ENCODE measurements at regions not wholly inside any gene's neighbourhood (a gene's known extent, or its start where the extent isn't known, plus 50 kb on each side); places are given as distances from the start of the nearest gene placed in this dataset.

- Histone ChIP-seq H3K27ac (ENCODE audit: low read length) (no peak overlapping the region), H3K9me3 (ENCODE audit: insufficient read depth, low read length) (no peaks in the 10 kb centered on the region), H3K79me2 (ENCODE audit: low read length) (no peaks in the 10 kb centered on the region), H3K4me2 (ENCODE audit: low read length) (no peak overlapping the region), H3K27me3 (ENCODE audit: low read depth, low read length) (no peaks in the 10 kb centered on the region), H4K20me1 (ENCODE audit: insufficient read depth, low read length) (no peaks in the 10 kb centered on the region), H3K4me3 (ENCODE audit: low read length) (no peak overlapping the region), H3K4me1 (ENCODE audit: low read length) (no peaks in the 10 kb centered on the region), H2AFZ (ENCODE audit: low read depth, low read length) (no peak overlapping the region), H3K9ac (ENCODE audit: low read length) (no peak overlapping the region), H3K36me3 (replicated peaks; ENCODE audit: low read depth, low read length) (no peaks in the 10 kb centered on the region)
- no peak for TF ChIP-seq CTCF (IDR thresholded peaks at IDR 0.05; ENCODE audit: low read depth, low read length)
- TF ChIP-seq EZH2phosphoT487 (IDR thresholded peaks at IDR 0.05; ENCODE audit: low read depth), result no peak
Measured at GRCh38 chr16:7182510-7183109, 150.0 kb upstream of the RBFOX1 start.

- H3K4me3 ChIP-seq (ENCODE audit: low read length), result no peak overlapping the region
- no peaks in the 10 kb centered on the region for H3K27me3 ChIP-seq (ENCODE audit: low read depth, low read length)
- H3K9me3 ChIP-seq (ENCODE audit: insufficient read depth, low read length), result no peaks in the 10 kb centered on the region
- H4K20me1 ChIP-seq (ENCODE audit: insufficient read depth, low read length), result no peaks in the 10 kb centered on the region
- no peak overlapping the region for H3K4me2 ChIP-seq (ENCODE audit: low read length)
- no peak overlapping the region for H2AFZ ChIP-seq (ENCODE audit: low read depth, low read length)
- H3K9ac ChIP-seq (ENCODE audit: low read length), result no peak overlapping the region
- no peaks in the 10 kb centered on the region for H3K4me1 ChIP-seq (ENCODE audit: low read length)
- H3K27ac ChIP-seq (ENCODE audit: low read length), result no peak overlapping the region
- TF ChIP-seq CTCF (IDR thresholded peaks at IDR 0.05; ENCODE audit: low read depth, low read length), result no peak
- no peak for TF ChIP-seq EZH2phosphoT487 (IDR thresholded peaks at IDR 0.05; ENCODE audit: low read depth)
- H3K79me2 ChIP-seq (ENCODE audit: low read length), result no peaks in the 10 kb centered on the region
- H3K36me3 ChIP-seq (replicated peaks; ENCODE audit: low read depth, low read length), result no peaks in the 10 kb centered on the region
Measured at GRCh38 chr16:7177875-7178274, 154.8 kb upstream of the RBFOX1 start.

- no peaks in the 10 kb centered on the region for H3K79me2 ChIP-seq (ENCODE audit: low read length)
- no peaks in the 10 kb centered on the region for H3K4me1 ChIP-seq (ENCODE audit: low read length)
- H3K9ac ChIP-seq (ENCODE audit: low read length), result no peak overlapping the region
- H3K4me2 ChIP-seq (ENCODE audit: low read length), result no peak overlapping the region
- no peak overlapping the region for H3K4me3 ChIP-seq (ENCODE audit: low read length)
- no peaks in the 10 kb centered on the region for H3K36me3 ChIP-seq (replicated peaks; ENCODE audit: low read depth, low read length)
- no peak overlapping the region for H2AFZ ChIP-seq (ENCODE audit: low read depth, low read length)
- no peaks in the 10 kb centered on the region for H4K20me1 ChIP-seq (ENCODE audit: insufficient read depth, low read length)
- H3K27me3 ChIP-seq (ENCODE audit: low read depth, low read length), result no peaks in the 10 kb centered on the region
- no peaks in the 10 kb centered on the region for H3K9me3 ChIP-seq (ENCODE audit: insufficient read depth, low read length)
- no peak overlapping the region for H3K27ac ChIP-seq (ENCODE audit: low read length)
- no peak for TF ChIP-seq EZH2phosphoT487 (IDR thresholded peaks at IDR 0.05; ENCODE audit: low read depth)
- TF ChIP-seq CTCF (IDR thresholded peaks at IDR 0.05; ENCODE audit: low read depth, low read length), result no peak
Measured at GRCh38 chr16:7171151-7171550, 161.5 kb upstream of the RBFOX1 start.

GRCh38 chr16:7167626-7168025, 165.0 kb upstream of the RBFOX1 start:
- no peak overlapping the region for H3K4me3 ChIP-seq (ENCODE audit: low read length)
- H3K9ac ChIP-seq (ENCODE audit: low read length), result no peak overlapping the region
- no peaks in the 10 kb centered on the region for H3K9me3 ChIP-seq (ENCODE audit: insufficient read depth, low read length)
- no peaks in the 10 kb centered on the region for H3K27me3 ChIP-seq (ENCODE audit: low read depth, low read length)
- no peaks in the 10 kb centered on the region for H3K79me2 ChIP-seq (ENCODE audit: low read length)
- H3K4me1 ChIP-seq (ENCODE audit: low read length), result no peaks in the 10 kb centered on the region
- H3K4me2 ChIP-seq (ENCODE audit: low read length), result no peak overlapping the region
- TF ChIP-seq EZH2phosphoT487 (IDR thresholded peaks at IDR 0.05; ENCODE audit: low read depth) (no peak), CTCF (IDR thresholded peaks at IDR 0.05; ENCODE audit: low read depth, low read length) (no peak)
- no peaks in the 10 kb centered on the region for H3K36me3 ChIP-seq (replicated peaks; ENCODE audit: low read depth, low read length)
- H3K27ac ChIP-seq (ENCODE audit: low read length), result no peak overlapping the region
- no peak overlapping the region for H2AFZ ChIP-seq (ENCODE audit: low read depth, low read length)
- no peaks in the 10 kb centered on the region for H4K20me1 ChIP-seq (ENCODE audit: insufficient read depth, low read length)
